Activated naive CD4-positive, alpha-beta T cell (primary cell): ENCODE measurements at regions not wholly inside any gene's neighbourhood (a gene's known extent, or its start where the extent isn't known, plus 50 kb on each side); places are given as distances from the start of the nearest gene placed in this dataset.
"Not testable (repeated sequence)": the region's sequence is repeated elsewhere in the genome, so short reads cannot be mapped to it uniquely, and the experiment has no call there.

ENCODE experiments used
- DNase-seq, 4 experiments: peaks; one replicate each; lab custom pipeline; 2025; lab: John Stamatoyannopoulos, UW

- no peak for DNase-seq
These were observed 153.7 kb upstream of the NR2F2 start for GRCh38 chr15:96176831-96177230.

- DNase-seq: no peak
These were observed 153.2 kb upstream of the NR2F2 start for GRCh38 chr15:96177279-96177678.

- no peak for DNase-seq
These were observed 150.3 kb upstream of the NR2F2 start for GRCh38 chr15:96180087-96180748.

GRCh38 chr15:96181217-96181616 is 149.3 kb upstream of the NR2F2 start:
- DNase-seq: no peak

- no peak for DNase-seq
These were observed 148.6 kb upstream of the NR2F2 start for GRCh38 chr15:96181873-96182301.

GRCh38 chr15:96182736-96183513 is 147.6 kb upstream of the NR2F2 start:
- DNase-seq: no peak

GRCh38 chr15:96183514-96183850 is 147.0 kb upstream of the NR2F2 start:
- no peak for DNase-seq

GRCh38 chr15:96183867-96184266 is 146.6 kb upstream of the NR2F2 start:
- no peak for DNase-seq

GRCh38 chr15:96184297-96184696 is 146.2 kb upstream of the NR2F2 start:
- no peak for DNase-seq

- no peak for DNase-seq
These were observed 144.4 kb upstream of the NR2F2 start for GRCh38 chr15:96186105-96186504.

- DNase-seq: no peak
These were observed 142.9 kb upstream of the NR2F2 start for GRCh38 chr15:96187341-96188305.

GRCh38 chr15:96197721-96198120 is 132.8 kb upstream of the NR2F2 start:
- no peak for DNase-seq

- no peak for DNase-seq
These were observed 131.4 kb upstream of the NR2F2 start for GRCh38 chr15:96199111-96199510.

GRCh38 chr15:96200357-96200967 is 130.0 kb upstream of the NR2F2 start:
- DNase-seq: no peak

GRCh38 chr15:96201696-96202095 is 128.8 kb upstream of the NR2F2 start:
- DNase-seq: no peak

GRCh38 chr15:96205588-96205987 is 124.9 kb upstream of the NR2F2 start:
- not testable (repeated sequence) for DNase-seq

- DNase-seq: no peak
These were observed 123.0 kb upstream of the NR2F2 start for GRCh38 chr15:96207377-96208006.

GRCh38 chr15:96209285-96209735 is 121.2 kb upstream of the NR2F2 start:
- DNase-seq: no peak

- DNase-seq: no peak
These were observed 117.5 kb upstream of the NR2F2 start for GRCh38 chr15:96213045-96213444.

GRCh38 chr15:96213896-96214295 is 116.6 kb upstream of the NR2F2 start:
- DNase-seq: no peak

GRCh38 chr15:96216481-96216880 is 114.0 kb upstream of the NR2F2 start:
- DNase-seq: not testable (repeated sequence)
